Skeletal muscle tissue (tissue), 3 donors: ENCODE measurements at regions not wholly inside any gene's neighbourhood (a gene's known extent, or its start where the extent isn't known, plus 50 kb on each side); places are given as distances from the start of the nearest gene placed in this dataset.
"Not testable (repeated sequence)": the region's sequence is repeated elsewhere in the genome, so short reads cannot be mapped to it uniquely, and the experiment has no call there.

ENCODE experiments used
- H3K27ac ChIP-seq: one replicate; pipeline ENCODE4 v1.7.0; 2013; ENCODE audit warnings: mild to moderate bottlenecking, low read depth, low read length, inconsistent platforms
- H3K27me3 ChIP-seq, 3 donors: one replicate each; pipeline ENCODE4 v1.7.0; 2013; ENCODE audit warnings: low read length in 3 of 3; ENCODE audit not compliant: control insufficient read depth in 3 of 3, insufficient read depth in 3 of 3
- H3K36me3 ChIP-seq, 3 donors: one replicate each; pipeline ENCODE4 v1.7.0; 2013; ENCODE audit warnings: low read length in 3 of 3; ENCODE audit not compliant: control insufficient read depth in 3 of 3, insufficient read depth in 3 of 3
- H3K4me1 ChIP-seq, 3 donors: one replicate each; pipeline ENCODE4 v1.7.0; 2013; ENCODE audit warnings: low read length in 3 of 3, mild to moderate bottlenecking in 3 of 3; ENCODE audit not compliant: control insufficient read depth in 3 of 3, insufficient read depth in 3 of 3
- H3K4me3 ChIP-seq, 3 donors: one replicate each; pipeline ENCODE4 v1.7.0; 2013; ENCODE audit warnings: low read length in 3 of 3
- H3K9ac ChIP-seq, 3 donors: one replicate each; pipeline ENCODE4 v1.7.0; 2013; ENCODE audit warnings: low read length in 3 of 3, mild to moderate bottlenecking in 3 of 3, moderate library complexity in 2 of 3, low read depth in 1 of 3
- H3K9me3 ChIP-seq, 3 donors: one replicate each; pipeline ENCODE4 v1.7.0; 2013; ENCODE audit warnings: low read length in 3 of 3; ENCODE audit not compliant: control insufficient read depth in 3 of 3
- donor health status: Osteomylitis.

- H3K9ac ChIP-seq: no peak overlapping the region
- no peaks in the 10 kb centered on the region for H3K9me3 ChIP-seq
- H3K27ac ChIP-seq: no peak overlapping the region
- peaks cover 0 to 2% (median 0%) of the 10 kb centered on the region in 3 donors for H3K27me3 ChIP-seq
- no peaks in the 10 kb centered on the region for H3K36me3 ChIP-seq
- no peak overlapping the region for H3K4me3 ChIP-seq
- H3K4me1 ChIP-seq: no peaks in the 10 kb centered on the region
Observed at GRCh38 chr7:124645704-124646103, 119.9 kb downstream of the GPR37 start.

GRCh38 chr7:124643311-124643811, 122.2 kb downstream of the GPR37 start:
- H3K4me1 ChIP-seq: no peaks in the 10 kb centered on the region
- peaks cover 0 to 2% (median 0%) of the 10 kb centered on the region in 3 donors for H3K27me3 ChIP-seq
- no peak overlapping the region for H3K4me3 ChIP-seq
- no peaks in the 10 kb centered on the region for H3K36me3 ChIP-seq
- no peak overlapping the region for H3K9ac ChIP-seq
- no peaks in the 10 kb centered on the region for H3K9me3 ChIP-seq
- H3K27ac ChIP-seq: no peak overlapping the region

- Histone ChIP-seq H3K4me3 (no peak overlapping the region), H3K9me3 (no peaks in the 10 kb centered on the region), H3K27me3 (no peaks in the 10 kb centered on the region), H3K27ac (no peak overlapping the region), H3K4me1 (no peaks in the 10 kb centered on the region), H3K9ac (no peak overlapping the region), H3K36me3 (no peaks in the 10 kb centered on the region)
Observed at GRCh38 chr7:124635416-124635815, 130.2 kb downstream of the GPR37 start.

- H3K9ac ChIP-seq: no peak overlapping the region
- H3K27ac ChIP-seq: no peak overlapping the region
- H3K9me3 ChIP-seq: no peaks in the 10 kb centered on the region
Observed at GRCh38 chr7:124633740-124634139, 131.9 kb downstream of the GPR37 start.

GRCh38 chr7:124630395-124630794, 135.2 kb downstream of the GPR37 start:
- no peaks in the 10 kb centered on the region for H3K4me1 ChIP-seq
- H3K4me3 ChIP-seq: no peak overlapping the region
- no peaks in the 10 kb centered on the region for H3K27me3 ChIP-seq
- H3K27ac ChIP-seq: no peak overlapping the region
- H3K9me3 ChIP-seq: no peaks in the 10 kb centered on the region
- no peak overlapping the region for H3K9ac ChIP-seq
- no peaks in the 10 kb centered on the region for H3K36me3 ChIP-seq

More at GRCh38 chr7:124633740-124634139, 131.9 kb downstream of the GPR37 start:
- no peaks in the 10 kb centered on the region for H3K4me1 ChIP-seq
- H3K27me3 ChIP-seq: no peaks in the 10 kb centered on the region
- no peaks in the 10 kb centered on the region for H3K36me3 ChIP-seq
- no peak overlapping the region for H3K4me3 ChIP-seq

- H3K4me1 ChIP-seq: no peaks in the 10 kb centered on the region
- no peak overlapping the region for H3K27ac ChIP-seq
- H3K9me3 ChIP-seq: no peaks in the 10 kb centered on the region
- H3K27me3 ChIP-seq: no peaks in the 10 kb centered on the region
- no peak overlapping the region for H3K4me3 ChIP-seq
- no peaks in the 10 kb centered on the region for H3K36me3 ChIP-seq
- no peak overlapping the region for H3K9ac ChIP-seq
Observed at GRCh38 chr7:124618871-124619270, 146.7 kb downstream of the GPR37 start.

GRCh38 chr7:124618051-124618450, 147.5 kb downstream of the GPR37 start:
- H3K27ac ChIP-seq, H3K36me3 ChIP-seq, H3K27me3 ChIP-seq, H3K9ac ChIP-seq, H3K9me3 ChIP-seq, H3K4me1 ChIP-seq, H3K4me3 ChIP-seq: not testable (repeated sequence)

- Histone ChIP-seq H3K27me3 (no peaks in the 10 kb centered on the region), H3K4me1 (no peaks in the 10 kb centered on the region), H3K9ac (no peak overlapping the region), H3K36me3 (no peaks in the 10 kb centered on the region), H3K4me3 (no peak overlapping the region), H3K9me3 (no peaks in the 10 kb centered on the region), H3K27ac (no peak overlapping the region)
Observed at GRCh38 chr7:124603066-124603465, 162.5 kb downstream of the GPR37 start.

- Histone ChIP-seq H3K4me1 (no peaks in the 10 kb centered on the region), H3K36me3 (no peaks in the 10 kb centered on the region), H3K9ac (no peak overlapping the region)
Observed at GRCh38 chr7:124597509-124597908, 168.1 kb downstream of the GPR37 start.

GRCh38 chr7:124596881-124597280, 168.7 kb downstream of the GPR37 start:
- H3K9me3 ChIP-seq: no peaks in the 10 kb centered on the region
- no peaks in the 10 kb centered on the region for H3K4me1 ChIP-seq
- no peaks in the 10 kb centered on the region for H3K27me3 ChIP-seq
- H3K9ac ChIP-seq: no peak overlapping the region
- H3K27ac ChIP-seq: no peak overlapping the region
- no peak overlapping the region for H3K4me3 ChIP-seq
- H3K36me3 ChIP-seq: no peaks in the 10 kb centered on the region

More at GRCh38 chr7:124597509-124597908, 168.1 kb downstream of the GPR37 start:
- no peak overlapping the region for H3K4me3 ChIP-seq
- H3K9me3 ChIP-seq: no peaks in the 10 kb centered on the region
- no peaks in the 10 kb centered on the region for H3K27me3 ChIP-seq
- H3K27ac ChIP-seq: no peak overlapping the region

- Histone ChIP-seq H3K36me3 (no peaks in the 10 kb centered on the region), H3K27me3 (no peaks in the 10 kb centered on the region), H3K27ac (no peak overlapping the region), H3K4me3 (no peak overlapping the region), H3K4me1 (no peaks in the 10 kb centered on the region), H3K9me3 (no peaks in the 10 kb centered on the region), H3K9ac (no peak overlapping the region)
Observed at GRCh38 chr7:124590814-124591213, 174.8 kb downstream of the GPR37 start.
